Loucy (cell line): ENCODE measurements at regions not wholly inside any gene's neighbourhood (a gene's known extent, or its start where the extent isn't known, plus 50 kb on each side); places are given as distances from the start of the nearest gene placed in this dataset.

Experiments
- CTCF ChIP-seq: fragments of 200-600 bp; sonication (generic); conservative IDR thresholded peaks from 2 replicates; pipeline ENCODE4 v1.5.1; 2014; ENCODE audit warnings: mild to moderate bottlenecking, antibody characterized with exemption, low read length
- EZH2phosphoT487 ChIP-seq: fragments of 200-600 bp; IDR thresholded peaks from 2 replicates; pipeline ENCODE4 v1.6.1; 2018; ENCODE audit warnings: antibody characterized with exemption, mild to moderate bottlenecking, moderate library complexity, borderline replicate concordance

- TF ChIP-seq CTCF, result no peak
- TF ChIP-seq EZH2phosphoT487, result no peak
Measured at GRCh38 chr5:28831042-28831441, 1792.7 kb upstream of the CDH9 start.
